Uterus (tissue), 3 donors: ENCODE measurements at regions not wholly inside any gene's neighbourhood (a gene's known extent, or its start where the extent isn't known, plus 50 kb on each side); places are given as distances from the start of the nearest gene placed in this dataset.

ENCODE experiments used
- DNase-seq, 2 donors: peaks; one replicate each; pipeline ENCODE4 v3.0.0-alpha.2; 2019 to 2020
- H3K27ac ChIP-seq, 2 donors: fragments of 200-600 bp; sonication (generic); 1 replicate in 1 of 2; 2 replicates in 1 of 2; pipeline ENCODE4 v1.5.1; 2016 to 2018
- H3K27me3 ChIP-seq, 2 donors: fragments of 200-600 bp; sonication (generic); one replicate each; pipeline ENCODE4 v1.5.1; 2018 to 2019; ENCODE audit warnings: control low read depth in 1 of 2
- H3K36me3 ChIP-seq, 2 donors: fragments of 200-600 bp; sonication (generic); one replicate each; pipeline ENCODE4 v1.5.1; 2019; ENCODE audit warnings: control low read depth in 1 of 2
- H3K4me1 ChIP-seq, 2 donors: fragments of 200-600 bp; sonication (generic); one replicate each; pipeline ENCODE4 v1.5.1; 2018 to 2019; ENCODE audit warnings: control low read depth in 1 of 2
- H3K4me3 ChIP-seq, 2 donors: fragments of 200-600 bp; sonication (generic); 1 replicate in 1 of 2; 2 replicates in 1 of 2; pipeline ENCODE4 v1.5.1; 2018 to 2019; ENCODE audit warnings: mild to moderate bottlenecking in 1 of 2
- H3K9me3 ChIP-seq, 2 donors: fragments of 200-600 bp; sonication (generic); one replicate each; pipeline ENCODE4 v1.5.1; 2019; ENCODE audit warnings: control low read depth in 1 of 2
- POLR2A ChIP-seq, 2 donors: fragments of 450-650 bp; IDR thresholded peaks; one replicate each; pipeline ENCODE4 v1.6.1; 2016; ENCODE audit warnings: antibody characterized with exemption in 2 of 2, mild to moderate bottlenecking in 1 of 2, moderate library complexity in 1 of 2
- intact Hi-C: fragments of 100-400 bp; cut with DNase I; formaldehyde crosslinking; loops from one replicate; pipeline ENCODE4 v1.15.1; 2023; ENCODE audit warnings: low total_unique reads
- TF ChIP-seq, protein P1 (sequence below), 4 experiments: fragments of 200-600 bp in 2 of 4; fragments of 450-650 bp in 2 of 4; sonication (generic) in 2 of 4; IDR thresholded peaks; one replicate each; pipeline ENCODE4 v1.5.1; 2016 to 2019; ENCODE audit warnings: antibody characterized with exemption in 4 of 4, mild to moderate bottlenecking in 2 of 4, moderate library complexity in 1 of 4
- donor health status: DM: yes; HTN: yes; CAD: no.

DNA sequence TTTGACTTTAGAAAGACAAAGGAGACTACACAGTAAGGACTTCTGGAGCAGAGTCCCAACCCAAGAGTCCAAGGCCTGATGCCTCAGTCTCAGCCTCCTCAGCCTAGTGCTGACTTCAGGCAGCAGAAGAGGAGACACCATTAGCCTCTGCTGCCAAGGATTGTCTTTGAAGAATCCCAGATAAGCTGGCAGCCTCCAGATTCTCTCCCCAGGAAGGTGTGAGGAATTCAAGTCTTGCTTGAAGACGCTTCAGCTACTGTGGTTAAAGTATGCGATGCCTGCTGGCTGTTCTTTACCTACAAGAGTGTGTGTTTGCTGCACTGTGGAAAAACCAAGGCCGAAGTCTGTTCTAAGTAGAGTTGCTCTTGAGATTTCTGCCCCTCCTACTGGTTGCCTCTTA, 215.9 kb upstream of the TCF21 start:
- Histone ChIP-seq H3K4me3 (no peak overlapping the region), H3K4me1 (no peaks in the 10 kb centered on the region), H3K9me3 (no peaks in the 10 kb centered on the region), H3K27ac (no peak overlapping the region), H3K27me3 (no peaks in the 10 kb centered on the region), H3K36me3 (no peaks in the 10 kb centered on the region)
- TF ChIP-seq, protein P1, sequence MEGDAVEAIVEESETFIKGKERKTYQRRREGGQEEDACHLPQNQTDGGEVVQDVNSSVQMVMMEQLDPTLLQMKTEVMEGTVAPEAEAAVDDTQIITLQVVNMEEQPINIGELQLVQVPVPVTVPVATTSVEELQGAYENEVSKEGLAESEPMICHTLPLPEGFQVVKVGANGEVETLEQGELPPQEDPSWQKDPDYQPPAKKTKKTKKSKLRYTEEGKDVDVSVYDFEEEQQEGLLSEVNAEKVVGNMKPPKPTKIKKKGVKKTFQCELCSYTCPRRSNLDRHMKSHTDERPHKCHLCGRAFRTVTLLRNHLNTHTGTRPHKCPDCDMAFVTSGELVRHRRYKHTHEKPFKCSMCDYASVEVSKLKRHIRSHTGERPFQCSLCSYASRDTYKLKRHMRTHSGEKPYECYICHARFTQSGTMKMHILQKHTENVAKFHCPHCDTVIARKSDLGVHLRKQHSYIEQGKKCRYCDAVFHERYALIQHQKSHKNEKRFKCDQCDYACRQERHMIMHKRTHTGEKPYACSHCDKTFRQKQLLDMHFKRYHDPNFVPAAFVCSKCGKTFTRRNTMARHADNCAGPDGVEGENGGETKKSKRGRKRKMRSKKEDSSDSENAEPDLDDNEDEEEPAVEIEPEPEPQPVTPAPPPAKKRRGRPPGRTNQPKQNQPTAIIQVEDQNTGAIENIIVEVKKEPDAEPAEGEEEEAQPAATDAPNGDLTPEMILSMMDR (IDR thresholded peaks at IDR 0.05): no peak
- intact Hi-C loops: no loop called here
- no peak for DNase-seq

DNA sequence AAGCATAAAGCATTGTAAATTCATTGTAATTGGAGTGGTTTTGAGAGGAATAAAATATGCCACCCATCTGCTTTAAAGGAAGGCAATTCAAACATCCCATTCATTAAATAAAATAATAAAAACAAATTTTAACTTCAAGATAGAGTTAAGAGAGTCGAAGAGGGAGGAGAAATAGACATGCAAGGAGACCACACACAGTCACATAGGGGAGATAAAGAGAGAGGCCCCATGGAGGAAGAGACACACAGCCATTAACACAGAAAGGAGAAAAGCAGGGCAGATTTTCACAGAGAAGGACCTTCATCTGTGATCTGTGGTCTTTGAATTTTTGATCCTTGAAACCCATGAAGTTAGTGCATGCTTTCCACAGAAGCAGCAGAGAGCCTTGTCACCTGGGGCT, 214.3 kb upstream of the TCF21 start:
- no peak for TF ChIP-seq POLR2A (IDR thresholded peaks at IDR 0.05)
- TF ChIP-seq, protein P1 (IDR thresholded peaks at IDR 0.05): no peak
- Histone ChIP-seq H3K27me3 (no peaks in the 10 kb centered on the region), H3K36me3 (no peaks in the 10 kb centered on the region), H3K4me3 (no peak overlapping the region), H3K4me1 (no peaks in the 10 kb centered on the region), H3K27ac (no peak overlapping the region), H3K9me3 (no peaks in the 10 kb centered on the region)
- no peak for DNase-seq
- intact Hi-C loops: no loop called here

DNA sequence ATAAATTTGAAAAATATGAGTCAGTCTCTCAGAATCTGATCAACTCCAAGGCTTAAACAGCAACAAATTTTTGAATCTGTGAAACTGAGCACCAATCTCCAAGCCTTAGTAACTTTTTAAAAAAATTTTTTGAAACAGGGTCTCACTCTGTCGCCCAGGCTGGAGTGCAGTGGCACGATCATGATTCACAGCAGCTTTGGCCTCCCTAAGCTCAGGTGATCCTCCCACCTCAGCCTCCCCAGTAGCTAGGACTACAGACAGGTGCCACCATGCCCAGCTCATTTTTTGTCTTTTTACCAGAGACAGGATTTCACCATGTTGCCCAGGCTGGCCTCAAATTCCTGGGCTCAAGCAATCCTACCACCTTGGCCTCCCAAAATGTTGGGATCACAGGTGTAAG, 207.9 kb upstream of the TCF21 start:
- no peak for DNase-seq
- no peaks in the 10 kb centered on the region for H3K36me3 ChIP-seq
- no peaks in the 10 kb centered on the region for H3K4me1 ChIP-seq
- no peak overlapping the region for H3K4me3 ChIP-seq
- H3K27ac ChIP-seq: no peak overlapping the region
- TF ChIP-seq, protein P1 (IDR thresholded peaks at IDR 0.05): no peak
- no peak for TF ChIP-seq POLR2A (IDR thresholded peaks at IDR 0.05)
- intact Hi-C loops: no loop called here
- H3K27me3 ChIP-seq: no peaks in the 10 kb centered on the region
- no peaks in the 10 kb centered on the region for H3K9me3 ChIP-seq

DNA sequence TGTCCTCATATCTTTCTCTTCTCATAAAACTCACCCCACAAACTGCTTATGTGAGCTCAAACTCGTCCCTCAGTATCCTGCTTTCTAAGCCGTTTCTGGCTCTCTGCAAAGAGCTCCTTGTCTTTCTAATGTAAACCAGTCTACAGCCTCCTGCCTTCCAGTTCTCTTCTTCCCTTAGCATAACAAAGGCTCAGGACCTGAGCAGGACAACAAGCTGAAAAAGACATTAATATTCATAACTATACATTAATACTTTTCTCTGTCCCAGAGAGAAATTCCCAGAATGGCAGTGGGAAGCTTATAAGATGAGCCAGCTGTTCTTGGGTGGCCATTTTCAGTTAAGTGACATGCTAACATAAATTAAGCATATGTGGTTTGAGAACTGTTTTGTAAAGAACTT, 207.0 kb upstream of the TCF21 start:
- H3K9me3 ChIP-seq: no peaks in the 10 kb centered on the region
- H3K36me3 ChIP-seq: no peaks in the 10 kb centered on the region
- intact Hi-C loops: no loop called here
- DNase-seq: no peak
- TF ChIP-seq POLR2A (IDR thresholded peaks at IDR 0.05): no peak
- TF ChIP-seq, protein P1 (IDR thresholded peaks at IDR 0.05): no peak
- no peak overlapping the region for H3K4me3 ChIP-seq
- H3K27ac ChIP-seq: no peak overlapping the region
- no peaks in the 10 kb centered on the region for H3K27me3 ChIP-seq
- H3K4me1 ChIP-seq: no peaks in the 10 kb centered on the region

DNA sequence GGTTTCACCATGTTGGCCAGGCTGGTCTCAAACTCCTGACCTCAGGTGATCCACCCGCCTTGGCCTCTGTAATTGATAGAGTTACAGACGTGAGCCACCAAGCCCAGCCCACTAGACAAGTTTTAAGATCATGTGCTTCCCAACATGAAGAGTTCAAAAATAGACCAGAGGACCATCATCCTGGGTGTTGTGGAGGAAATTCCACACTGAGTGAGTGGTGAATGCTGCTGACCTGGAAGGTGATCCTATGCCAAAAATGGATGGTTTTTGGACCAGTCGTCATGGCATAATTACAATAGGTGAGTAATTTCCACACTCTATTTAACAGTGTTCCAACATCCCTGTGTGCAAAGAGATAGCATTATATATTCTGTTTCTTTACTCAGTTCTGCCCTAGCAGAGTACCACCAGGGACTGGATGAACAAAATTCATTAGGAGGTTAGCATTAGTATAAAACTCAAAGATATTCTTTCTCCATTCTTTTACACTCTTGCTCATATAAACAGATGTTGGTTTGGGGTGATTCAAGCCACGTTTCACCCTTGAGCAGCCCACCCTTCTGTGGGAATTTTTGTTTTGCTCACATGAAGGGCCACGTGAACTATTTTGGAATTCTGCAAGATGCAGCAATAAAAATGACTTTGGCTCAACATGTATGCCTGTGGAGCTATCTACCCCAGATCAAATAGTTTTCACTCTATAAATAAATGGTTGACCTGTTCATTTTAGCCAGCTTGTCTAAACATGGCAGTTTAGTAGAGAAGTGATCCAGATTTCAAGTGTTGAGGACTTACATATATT, 206.2 kb upstream of the TCF21 start:
- Histone ChIP-seq H3K27ac (no peak overlapping the region), H3K27me3 (no peaks in the 10 kb centered on the region), H3K4me1 (no peaks in the 10 kb centered on the region), H3K4me3 (no peak overlapping the region), H3K9me3 (no peaks in the 10 kb centered on the region), H3K36me3 (no peaks in the 10 kb centered on the region)
- intact Hi-C loops: no loop called here
- no peak for DNase-seq
- TF ChIP-seq, protein P1 (IDR thresholded peaks at IDR 0.05): no peak
- TF ChIP-seq POLR2A (IDR thresholded peaks at IDR 0.05): no peak
